Breast epithelium (tissue), 4 donors: ENCODE measurements at regions not wholly inside any gene's neighbourhood (a gene's known extent, or its start where the extent isn't known, plus 50 kb on each side); places are given as distances from the start of the nearest gene placed in this dataset.

Experiments
- DNase-seq, 2 donors: peaks; one replicate each; pipeline ENCODE4 v3.0.0-alpha.2; 2019; ENCODE audit warnings: low spot score in 2 of 2
- H3K27ac ChIP-seq, 2 donors: fragments of 200-600 bp; sonication (generic) in 1 of 2; one replicate each; pipeline ENCODE4 v1.5.1; 2016 to 2019; ENCODE audit warnings: mild to moderate bottlenecking in 1 of 2
- H3K27me3 ChIP-seq, 2 donors: fragments of 200-600 bp; sonication (generic) in 1 of 2; one replicate each; pipeline versions ENCODE4 v1.5.1 to v1.6.0; 2017 to 2019; ENCODE audit warnings: control low read depth in 1 of 2, mild to moderate bottlenecking in 1 of 2
- H3K36me3 ChIP-seq: fragments of 200-600 bp; one replicate; pipeline ENCODE4 v1.5.1; 2019
- H3K4me1 ChIP-seq, 2 donors: fragments of 200-600 bp; sonication (generic); one replicate each; pipeline ENCODE4 v1.5.1; 2016 to 2019; ENCODE audit warnings: control low read depth in 1 of 2
- H3K4me3 ChIP-seq, 3 donors: fragments of 200-600 bp; sonication (generic); 1 replicate in 2 of 3; 2 replicates in 1 of 3; pipeline ENCODE4 v1.5.1; 2016 to 2019; ENCODE audit warnings: mild to moderate bottlenecking in 3 of 3, moderate library complexity in 2 of 3
- H3K9me3 ChIP-seq, 2 donors: fragments of 200-600 bp; sonication (generic) in 1 of 2; one replicate each; pipeline ENCODE4 v1.5.1; 2016 to 2019; ENCODE audit warnings: control low read depth in 1 of 2
- POLR2A ChIP-seq: fragments of 450-650 bp; IDR thresholded peaks from one replicate; pipeline ENCODE4 v1.6.1; 2016; ENCODE audit warnings: antibody characterized with exemption, mild to moderate bottlenecking, moderate library complexity
- POLR2AphosphoS5 ChIP-seq, 3 donors: sonication (generic); formaldehyde crosslinking; IDR thresholded peaks; one replicate each; pipeline ENCODE4 v1.6.1; 2017; ENCODE audit warnings: antibody characterized with exemption in 3 of 3
- intact Hi-C: fragments of 100-400 bp; cut with DNase I; formaldehyde crosslinking; loops from one replicate; pipeline ENCODE4 v1.15.1; 2023; ENCODE audit warnings: low total_unique reads
- TF ChIP-seq, protein P1 (sequence below), 3 donors: fragments of 450-650 bp; IDR thresholded peaks; one replicate each; pipeline ENCODE4 v1.5.1; 2016 to 2017; ENCODE audit warnings: antibody characterized with exemption in 3 of 3, mild to moderate bottlenecking in 3 of 3, moderate library complexity in 3 of 3

DNA sequence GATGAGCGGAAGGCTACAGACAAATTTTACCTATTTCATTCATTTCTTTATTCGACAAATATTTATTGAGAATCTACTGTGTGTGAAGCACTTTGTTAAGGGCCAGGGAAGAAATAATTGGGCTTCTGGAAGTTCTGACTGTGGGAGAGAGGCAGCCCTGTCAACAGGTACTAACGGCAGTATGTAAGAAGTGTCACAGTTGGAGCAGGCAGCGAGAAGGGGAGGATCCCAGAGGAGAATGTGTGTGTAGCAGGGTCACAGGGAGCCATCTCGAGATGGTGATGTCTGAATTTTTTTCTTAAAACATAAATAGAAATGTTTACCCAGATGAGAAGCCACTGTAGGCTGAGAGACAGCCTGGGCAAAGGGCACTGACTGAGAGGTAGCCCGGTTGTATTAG, 163.3 kb upstream of the SLC38A2 start:
- Histone ChIP-seq H3K36me3 (no peaks in the 10 kb centered on the region), H3K4me3 (no peak overlapping the region), H3K4me1 (no peaks in the 10 kb centered on the region), H3K27me3 (no peaks in the 10 kb centered on the region), H3K27ac (no peak overlapping the region), H3K9me3 (no peaks in the 10 kb centered on the region)
- DNase-seq, result no peak
- intact Hi-C loops, result no loop called here
- TF ChIP-seq POLR2A (no peak), POLR2AphosphoS5 (IDR thresholded peaks at IDR 0.05) (no peak)
- TF ChIP-seq, protein P1, sequence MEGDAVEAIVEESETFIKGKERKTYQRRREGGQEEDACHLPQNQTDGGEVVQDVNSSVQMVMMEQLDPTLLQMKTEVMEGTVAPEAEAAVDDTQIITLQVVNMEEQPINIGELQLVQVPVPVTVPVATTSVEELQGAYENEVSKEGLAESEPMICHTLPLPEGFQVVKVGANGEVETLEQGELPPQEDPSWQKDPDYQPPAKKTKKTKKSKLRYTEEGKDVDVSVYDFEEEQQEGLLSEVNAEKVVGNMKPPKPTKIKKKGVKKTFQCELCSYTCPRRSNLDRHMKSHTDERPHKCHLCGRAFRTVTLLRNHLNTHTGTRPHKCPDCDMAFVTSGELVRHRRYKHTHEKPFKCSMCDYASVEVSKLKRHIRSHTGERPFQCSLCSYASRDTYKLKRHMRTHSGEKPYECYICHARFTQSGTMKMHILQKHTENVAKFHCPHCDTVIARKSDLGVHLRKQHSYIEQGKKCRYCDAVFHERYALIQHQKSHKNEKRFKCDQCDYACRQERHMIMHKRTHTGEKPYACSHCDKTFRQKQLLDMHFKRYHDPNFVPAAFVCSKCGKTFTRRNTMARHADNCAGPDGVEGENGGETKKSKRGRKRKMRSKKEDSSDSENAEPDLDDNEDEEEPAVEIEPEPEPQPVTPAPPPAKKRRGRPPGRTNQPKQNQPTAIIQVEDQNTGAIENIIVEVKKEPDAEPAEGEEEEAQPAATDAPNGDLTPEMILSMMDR (IDR thresholded peaks at IDR 0.05), result no peak

DNA sequence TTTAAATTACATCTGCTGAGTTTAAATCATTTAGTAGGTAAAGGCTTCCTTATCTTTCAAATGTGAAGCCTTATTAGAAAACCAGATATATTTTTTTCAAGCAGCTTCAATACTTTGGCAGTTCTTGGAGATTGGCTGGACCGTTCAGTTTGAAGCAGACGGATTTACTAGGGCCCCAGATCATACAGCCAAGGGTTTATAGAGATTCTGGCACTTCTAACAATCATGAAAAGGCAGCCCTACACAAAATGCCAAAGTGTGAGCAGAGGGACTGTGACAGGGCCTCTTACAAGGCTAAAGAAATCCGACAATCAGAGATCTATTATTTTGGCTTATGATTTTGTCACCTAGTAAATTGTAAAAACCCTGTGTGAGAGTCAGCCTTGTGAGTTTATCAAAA, 162.8 kb upstream of the SLC38A2 start:
- Histone ChIP-seq H3K4me1 (no peaks in the 10 kb centered on the region), H3K9me3 (no peaks in the 10 kb centered on the region), H3K36me3 (no peaks in the 10 kb centered on the region), H3K27me3 (no peaks in the 10 kb centered on the region), H3K4me3 (no peak overlapping the region), H3K27ac (no peak overlapping the region)
- intact Hi-C loops, result no loop called here
- no peak for TF ChIP-seq POLR2A
- no peak for DNase-seq

DNA sequence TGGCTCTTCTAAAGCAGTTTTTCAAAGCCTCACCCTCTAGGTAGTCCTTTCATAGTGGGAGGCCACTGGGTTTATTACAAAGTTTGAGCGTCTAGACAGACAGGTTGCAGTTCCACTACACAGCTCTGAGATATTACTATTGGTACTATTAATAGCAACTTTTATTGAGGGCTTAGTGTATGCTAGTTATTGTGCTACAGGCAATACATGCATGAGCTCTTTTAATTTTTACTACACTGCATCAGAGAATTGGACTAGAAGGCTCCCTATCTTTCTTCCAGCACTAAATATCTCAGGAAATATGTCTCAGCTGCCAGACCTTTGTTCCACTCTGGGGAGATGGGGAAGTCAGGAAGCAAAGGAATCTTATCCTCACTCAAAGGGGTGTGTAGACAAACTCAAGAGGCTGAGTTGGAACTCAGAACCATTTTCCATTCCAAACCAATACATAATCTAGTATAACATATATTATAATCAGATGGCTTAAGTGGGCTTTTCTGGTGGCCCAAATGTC, 161.8 kb upstream of the SLC38A2 start:
- Histone ChIP-seq H3K27ac (peak overlapping the region in 1 of 2 donors; percentile 4), H3K9me3 (no peaks in the 10 kb centered on the region)
- no peak for DNase-seq

DNA sequence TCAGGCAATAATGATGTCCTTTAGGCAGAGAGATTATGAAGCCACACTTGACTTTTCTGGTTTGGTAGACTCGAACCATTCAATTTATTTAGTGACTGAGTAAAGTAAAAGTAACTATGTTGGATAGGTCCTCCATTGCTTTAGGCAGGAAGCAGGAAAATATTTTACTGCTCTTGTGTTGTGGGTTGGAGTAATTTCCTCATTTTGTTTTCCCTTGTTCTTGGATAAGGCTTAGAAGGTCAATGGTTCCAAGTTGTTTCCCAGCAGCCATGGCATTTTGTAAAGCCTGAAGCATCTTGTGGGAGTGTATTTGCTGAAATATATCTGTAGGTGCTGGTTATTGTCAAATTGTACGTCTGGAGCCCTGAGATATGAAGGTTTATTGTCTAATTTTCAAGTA, 161.2 kb upstream of the SLC38A2 start:
- intact Hi-C loops, result no loop called here
- H3K9me3 ChIP-seq, result no peaks in the 10 kb centered on the region
- H3K36me3 ChIP-seq, result no peaks in the 10 kb centered on the region
- H3K27me3 ChIP-seq, result no peaks in the 10 kb centered on the region
- no peak overlapping the region for H3K4me3 ChIP-seq
- peak overlapping the region; percentile 4 to 48 for H3K27ac ChIP-seq
- DNase-seq, result no peak
- TF ChIP-seq, protein P1 (IDR thresholded peaks at IDR 0.05), result no peak
- no peak for TF ChIP-seq POLR2A
- no peak for TF ChIP-seq POLR2AphosphoS5 (IDR thresholded peaks at IDR 0.05)
- no peaks in the 10 kb centered on the region for H3K4me1 ChIP-seq

More for the DNA sequence above, 161.8 kb upstream of the SLC38A2 start:
- Histone ChIP-seq H3K4me1 (no peaks in the 10 kb centered on the region), H3K27me3 (no peaks in the 10 kb centered on the region), H3K36me3 (no peaks in the 10 kb centered on the region), H3K4me3 (no peak overlapping the region)
- intact Hi-C loops, result no loop called here
- TF ChIP-seq, protein P1 (IDR thresholded peaks at IDR 0.05), result no peak
- no peak for TF ChIP-seq POLR2A

DNA sequence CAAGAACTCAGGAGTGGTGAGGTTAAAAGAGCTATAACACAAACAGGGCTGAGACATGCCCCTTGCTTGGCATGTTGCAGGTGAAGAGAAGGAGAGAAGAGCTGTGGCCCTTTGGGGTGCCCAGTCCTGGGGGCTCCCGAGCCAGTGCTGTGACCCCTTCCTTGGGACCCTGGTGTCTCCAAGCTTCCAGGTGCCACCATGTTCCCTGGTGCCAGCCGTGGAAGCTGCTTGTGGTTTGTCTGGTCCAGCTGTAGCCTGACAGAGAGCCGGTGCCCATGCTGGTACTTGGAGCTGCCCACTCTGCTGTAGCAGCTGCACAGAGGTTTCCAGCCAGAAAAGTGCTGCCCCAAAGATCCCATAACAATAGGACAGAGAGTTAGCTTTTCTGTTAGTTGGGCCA, 159.2 kb upstream of the SLC38A2 start:
- Histone ChIP-seq H3K4me1 (no peaks in the 10 kb centered on the region), H3K27ac (no peak overlapping the region), H3K9me3 (no peaks in the 10 kb centered on the region), H3K36me3 (no peaks in the 10 kb centered on the region), H3K27me3 (no peaks in the 10 kb centered on the region), H3K4me3 (no peak overlapping the region)
- DNase-seq, result no peak
- TF ChIP-seq POLR2AphosphoS5 (IDR thresholded peaks at IDR 0.05), result no peak
- no peak for TF ChIP-seq POLR2A
- TF ChIP-seq, protein P1 (IDR thresholded peaks at IDR 0.05), result no peak
- intact Hi-C loops, result no loop called here
